ENCODE measurements at regions not wholly inside any gene's neighbourhood (a gene's known extent, or its start where the extent isn't known, plus 50 kb on each side); places are given as distances from the start of the nearest gene placed in this dataset.
"Not testable (repeated sequence)": the region's sequence is repeated elsewhere in the genome, so short reads cannot be mapped to it uniquely, and the experiment has no call there.

- DNase-seq, result no peak
Measured at GRCh38 chr7:86002858-86003257, 640.9 kb upstream of the GRM3 start.

- DNase-seq, result no peak
Measured at GRCh38 chr7:85997515-85997914, 646.2 kb upstream of the GRM3 start.

- no peak for DNase-seq
Measured at GRCh38 chr7:85995101-85995500, 648.6 kb upstream of the GRM3 start.

- DNase-seq, result no peak
Measured at GRCh38 chr7:85980740-85981139, 663.0 kb upstream of the GRM3 start.

- no peak for DNase-seq
Measured at GRCh38 chr7:85974176-85974575, 669.5 kb upstream of the GRM3 start.

- no peak for DNase-seq
Measured at GRCh38 chr7:85972504-85973141, 671.1 kb upstream of the GRM3 start.

GRCh38 chr7:85954961-85955360, 688.7 kb upstream of the GRM3 start:
- no peak for DNase-seq

GRCh38 chr7:85950871-85951270, 692.8 kb upstream of the GRM3 start:
- no peak for DNase-seq

GRCh38 chr7:85950418-85950817, 693.3 kb upstream of the GRM3 start:
- DNase-seq, result no peak

- DNase-seq, result no peak
Measured at GRCh38 chr7:85947767-85948166, 695.9 kb upstream of the GRM3 start.

GRCh38 chr7:85940798-85941197, 702.9 kb upstream of the GRM3 start:
- DNase-seq, result no peak

- DNase-seq, result no peak
Measured at GRCh38 chr7:85931919-85932318, 711.8 kb upstream of the GRM3 start.

GRCh38 chr7:85928500-85928899, 715.2 kb upstream of the GRM3 start:
- DNase-seq, result no peak

- no peak for DNase-seq
Measured at GRCh38 chr7:85927226-85927625, 716.5 kb upstream of the GRM3 start.

GRCh38 chr7:85924062-85924461, 719.6 kb upstream of the GRM3 start:
- no peak for DNase-seq

- DNase-seq, result no peak
Measured at GRCh38 chr7:85916016-85916415, 727.7 kb upstream of the GRM3 start.

- DNase-seq, result no peak
Measured at GRCh38 chr7:85914437-85914836, 727.6 kb upstream of the SEMA3D start.

GRCh38 chr7:85908051-85908450, 721.2 kb upstream of the SEMA3D start:
- DNase-seq, result no peak

- DNase-seq, result no peak
Measured at GRCh38 chr7:85897967-85898366, 711.1 kb upstream of the SEMA3D start.

GRCh38 chr7:85896531-85896930, 709.7 kb upstream of the SEMA3D start:
- no peak for DNase-seq

GRCh38 chr7:85895835-85896234, 709.0 kb upstream of the SEMA3D start:
- DNase-seq, result no peak

GRCh38 chr7:85891900-85892299, 705.0 kb upstream of the SEMA3D start:
- not testable (repeated sequence) for DNase-seq

- no peak for DNase-seq
Measured at GRCh38 chr7:85890244-85890811, 703.5 kb upstream of the SEMA3D start.

- DNase-seq, result no peak
Measured at GRCh38 chr7:85887133-85887532, 700.3 kb upstream of the SEMA3D start.

- DNase-seq, result no peak
Measured at GRCh38 chr7:85882335-85882734, 695.5 kb upstream of the SEMA3D start.

All from stimulated activated CD4-positive, alpha-beta T cell treated with anti-CD3 and anti-CD28 coated beads, Interleukin-1b, Interleukin-23, amount 100 ng/mL, for 48 hours (primary cell).